ENCODE measurements at regions not wholly inside any gene's neighbourhood (a gene's known extent, or its start where the extent isn't known, plus 50 kb on each side); places are given as distances from the start of the nearest gene placed in this dataset.

DNA sequence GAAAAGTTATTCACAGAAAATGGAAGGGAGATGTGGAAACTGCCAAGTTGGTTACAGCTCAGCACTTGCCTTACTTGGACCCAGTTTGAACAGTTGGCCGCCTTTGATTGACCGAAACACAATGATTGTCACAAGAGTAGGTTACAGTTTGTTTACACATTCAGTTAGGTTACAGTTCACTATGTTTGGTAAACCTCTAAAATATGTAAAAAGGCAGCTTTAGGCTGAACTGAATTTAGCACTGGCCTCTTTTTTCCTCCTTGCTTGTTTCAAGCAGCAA, 116.2 kb downstream of the OLIG3 start:
- ChIA-PET RAD21 (ENCODE audit: low non-redundant PET in 1 of 2, low total read pairs in 2 of 2, uncharacterized antibody in 2 of 2, unreplicated experiment in 2 of 2) (no interaction called here), POLR2A (no interaction called here)

More for the DNA sequence above, 116.2 kb downstream of the OLIG3 start:
- CTCF ChIA-PET: no interaction called here
- H3K36me3 ChIP-seq (ENCODE audit: control insufficient read depth in 1 of 2, insufficient read depth in 2 of 2, low read length in 2 of 2): no peaks in the 10 kb centered on the region
- BruUV-seq (replicated peaks): no TSS peak
- no peaks in the 10 kb centered on the region for H3K4me1 ChIP-seq (ENCODE audit: control insufficient read depth in 1 of 2, insufficient read depth in 2 of 2, low read length in 2 of 2)
- no peak for TF ChIP-seq EZH2phosphoT487 (IDR thresholded peaks at IDR 0.05; ENCODE audit: borderline replicate concordance)
- TF ChIP-seq ZFX (IDR thresholded peaks at IDR 0.05): no peak
- no peak for TF ChIP-seq TCF7L2 (IDR thresholded peaks at IDR 0.05; ENCODE audit: borderline replicate concordance, extremely low read depth, insufficient read depth, insufficient read length)
- TF ChIP-seq ATF3 (IDR thresholded peaks at IDR 0.05): no peak
- no peak for TF ChIP-seq SP1 (IDR thresholded peaks at IDR 0.05; ENCODE audit: low read depth)
- TF ChIP-seq POLR2AphosphoS5 (IDR thresholded peaks at IDR 0.05; ENCODE audit: low read depth, low read length): no peak
- no peak for TF ChIP-seq EGR1 (IDR thresholded peaks at IDR 0.05; ENCODE audit: low read depth)
- no peak for TF ChIP-seq CEBPB (IDR thresholded peaks at IDR 0.05; ENCODE audit: low read depth)
- no peak for TF ChIP-seq YY1 (IDR thresholded peaks at IDR 0.05; ENCODE audit: extremely low read depth, insufficient replicate concordance, low read depth, low read length)
- TF ChIP-seq POLR2A (IDR thresholded peaks at IDR 0.05; ENCODE audit: borderline replicate concordance, extremely low read depth, insufficient read depth, insufficient read length): no peak
- no peak for TF ChIP-seq SRF (IDR thresholded peaks at IDR 0.05; ENCODE audit: low read depth)
- TF ChIP-seq SIN3A (IDR thresholded peaks at IDR 0.05; ENCODE audit: low read depth): no peak
- TF ChIP-seq, protein P1, sequence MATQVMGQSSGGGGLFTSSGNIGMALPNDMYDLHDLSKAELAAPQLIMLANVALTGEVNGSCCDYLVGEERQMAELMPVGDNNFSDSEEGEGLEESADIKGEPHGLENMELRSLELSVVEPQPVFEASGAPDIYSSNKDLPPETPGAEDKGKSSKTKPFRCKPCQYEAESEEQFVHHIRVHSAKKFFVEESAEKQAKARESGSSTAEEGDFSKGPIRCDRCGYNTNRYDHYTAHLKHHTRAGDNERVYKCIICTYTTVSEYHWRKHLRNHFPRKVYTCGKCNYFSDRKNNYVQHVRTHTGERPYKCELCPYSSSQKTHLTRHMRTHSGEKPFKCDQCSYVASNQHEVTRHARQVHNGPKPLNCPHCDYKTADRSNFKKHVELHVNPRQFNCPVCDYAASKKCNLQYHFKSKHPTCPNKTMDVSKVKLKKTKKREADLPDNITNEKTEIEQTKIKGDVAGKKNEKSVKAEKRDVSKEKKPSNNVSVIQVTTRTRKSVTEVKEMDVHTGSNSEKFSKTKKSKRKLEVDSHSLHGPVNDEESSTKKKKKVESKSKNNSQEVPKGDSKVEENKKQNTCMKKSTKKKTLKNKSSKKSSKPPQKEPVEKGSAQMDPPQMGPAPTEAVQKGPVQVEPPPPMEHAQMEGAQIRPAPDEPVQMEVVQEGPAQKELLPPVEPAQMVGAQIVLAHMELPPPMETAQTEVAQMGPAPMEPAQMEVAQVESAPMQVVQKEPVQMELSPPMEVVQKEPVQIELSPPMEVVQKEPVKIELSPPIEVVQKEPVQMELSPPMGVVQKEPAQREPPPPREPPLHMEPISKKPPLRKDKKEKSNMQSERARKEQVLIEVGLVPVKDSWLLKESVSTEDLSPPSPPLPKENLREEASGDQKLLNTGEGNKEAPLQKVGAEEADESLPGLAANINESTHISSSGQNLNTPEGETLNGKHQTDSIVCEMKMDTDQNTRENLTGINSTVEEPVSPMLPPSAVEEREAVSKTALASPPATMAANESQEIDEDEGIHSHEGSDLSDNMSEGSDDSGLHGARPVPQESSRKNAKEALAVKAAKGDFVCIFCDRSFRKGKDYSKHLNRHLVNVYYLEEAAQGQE (IDR thresholded peaks at IDR 0.05; ENCODE audit: low read depth): no peak
- no peak for TF ChIP-seq JUND (IDR thresholded peaks at IDR 0.05)
- TF ChIP-seq, protein P2, sequence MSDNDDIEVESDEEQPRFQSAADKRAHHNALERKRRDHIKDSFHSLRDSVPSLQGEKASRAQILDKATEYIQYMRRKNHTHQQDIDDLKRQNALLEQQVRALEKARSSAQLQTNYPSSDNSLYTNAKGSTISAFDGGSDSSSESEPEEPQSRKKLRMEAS (IDR thresholded peaks at IDR 0.05): no peak
- TF ChIP-seq FOSL1 (IDR thresholded peaks at IDR 0.05; ENCODE audit: low read depth): no peak
- DNase-seq (ENCODE audit: low read depth, low spot score) (no peak), ATAC-seq (no peak)
- H3K27me3 ChIP-seq (ENCODE audit: insufficient read depth, low read length): no peaks in the 10 kb centered on the region
- H3K4me3 ChIP-seq (replicated peaks in 1 of 2; ENCODE audit: low read depth in 1 of 2, low read length in 2 of 2): no peak overlapping the region
- H3K9me3 ChIP-seq (ENCODE audit: control insufficient read depth in 1 of 2, insufficient read depth in 1 of 2, low read depth in 1 of 2, low read length in 2 of 2): peaks cover 0 to 4% of the 10 kb centered on the region in 2 experiments; a peak in 1 of 4 replicates
- no peak overlapping the region for H3K9ac ChIP-seq (ENCODE audit: low read length)
- no peaks in the 10 kb centered on the region for H4K20me1 ChIP-seq (ENCODE audit: insufficient read depth)
- H3K9me2 ChIP-seq (ENCODE audit: insufficient read depth): no peaks in the 10 kb centered on the region
- intact Hi-C loops (cut with micrococcal nuclease): no loop called here
- no peaks in the 10 kb centered on the region for H3K79me2 ChIP-seq (ENCODE audit: insufficient read depth, low read length)
- no peak overlapping the region for H3K27ac ChIP-seq (ENCODE audit: low read depth, low read length)
- no peak overlapping the region for H3K4me2 ChIP-seq (ENCODE audit: low read length)
- no peak overlapping the region for H2AFZ ChIP-seq (ENCODE audit: low read depth, low read length, poor library complexity, severe bottlenecking)
